Globus pallidus (tissue), 1 donor: ENCODE measurements at regions not wholly inside any gene's neighbourhood (a gene's known extent, or its start where the extent isn't known, plus 50 kb on each side); places are given as distances from the start of the nearest gene placed in this dataset.

Experiments
- DNase-seq: peaks from one replicate; pipeline ENCODE4 v3.0.0-alpha.2; 2015; ENCODE audit warnings: low spot score

GRCh38 chr10:53749439-53749838 is 976.9 kb upstream of the MBL2 start:
- no peak for DNase-seq

DNA sequence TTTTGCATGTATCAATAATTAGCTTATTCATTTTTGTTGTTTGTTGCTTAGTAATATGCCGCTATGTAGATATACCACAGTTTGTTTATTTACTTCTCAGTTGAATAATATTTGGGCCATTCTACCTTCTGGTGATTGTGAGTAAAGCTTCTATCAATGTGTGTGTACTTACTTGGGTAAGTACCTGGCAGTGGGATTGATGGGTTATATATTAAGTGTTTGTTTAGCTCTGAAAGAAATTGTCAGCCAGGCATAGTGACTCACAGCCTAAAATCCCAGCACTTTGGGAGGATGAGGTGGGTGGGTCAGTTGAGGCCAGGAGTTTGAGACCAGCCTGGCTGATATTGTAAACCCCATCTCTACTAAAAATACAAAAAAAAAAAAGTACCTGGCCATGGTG is 975.7 kb upstream of the MBL2 start:
- no peak for DNase-seq

- DNase-seq = no peak
These were observed 972.2 kb upstream of the MBL2 start for GRCh38 chr10:53744746-53745145.

GRCh38 chr10:53744176-53744575 is 971.6 kb upstream of the MBL2 start:
- DNase-seq = no peak

DNA sequence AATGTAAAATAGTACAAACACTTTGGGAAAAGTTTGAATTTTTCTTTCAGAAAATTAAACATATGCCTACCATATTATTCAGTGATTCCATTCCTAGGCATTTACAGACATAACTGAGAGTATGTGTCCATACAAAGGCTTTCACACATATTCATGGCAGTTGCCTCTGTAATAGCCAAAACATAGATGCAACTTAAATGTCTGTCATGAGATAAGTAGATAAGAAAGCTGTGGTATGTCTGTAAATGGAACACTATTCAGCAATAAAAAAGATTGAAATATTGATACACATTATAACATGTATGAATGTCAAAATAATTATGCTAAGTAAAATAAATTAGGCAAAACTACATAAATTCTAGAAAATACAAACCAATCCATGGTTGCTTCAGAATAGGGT is 964.5 kb upstream of the MBL2 start:
- DNase-seq = no peak

DNA sequence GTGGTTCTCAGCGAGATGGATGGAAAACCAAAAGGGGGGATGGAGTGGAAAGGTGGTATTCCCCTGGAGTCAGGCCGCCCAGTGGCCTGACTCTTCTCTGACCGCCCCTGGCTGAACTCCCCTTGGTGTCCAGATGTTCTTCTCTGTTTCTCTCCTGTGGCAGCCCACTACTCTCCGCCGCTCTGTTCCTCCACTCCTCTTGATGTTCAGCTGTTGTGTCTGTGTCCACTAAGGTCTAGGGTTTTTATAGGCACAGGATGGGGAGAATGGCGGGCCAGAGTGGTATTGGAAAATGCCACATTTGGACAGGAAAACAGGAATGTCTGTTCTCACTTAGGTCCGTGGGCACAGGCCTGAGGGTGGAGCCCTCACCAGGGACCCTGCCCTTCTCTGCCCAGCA is 954.3 kb upstream of the MBL2 start:
- DNase-seq = no peak

GRCh38 chr10:53724581-53724980 is 952.0 kb upstream of the MBL2 start:
- no peak for DNase-seq

- DNase-seq = no peak
These were observed 947.1 kb upstream of the MBL2 start for GRCh38 chr10:53719658-53720057.

DNA sequence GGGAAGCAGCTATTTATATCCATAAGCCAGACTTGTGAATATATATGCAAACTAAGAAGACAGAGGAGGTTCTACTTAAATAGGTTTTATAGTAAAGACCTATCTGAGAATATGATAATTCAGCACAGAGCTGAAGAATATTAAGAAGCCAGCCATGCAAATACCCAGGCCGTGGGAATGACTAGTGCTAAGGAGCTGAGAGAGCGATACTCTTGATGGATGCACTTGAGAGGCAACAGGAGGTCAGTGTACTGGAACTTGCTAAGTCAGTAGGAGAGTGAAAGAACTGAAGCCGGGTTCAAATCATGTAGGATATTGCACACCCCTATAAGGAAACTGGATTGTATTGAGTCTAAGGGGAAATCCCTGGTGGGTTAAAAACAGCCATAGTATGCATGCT is 943.6 kb upstream of the MBL2 start:
- DNase-seq = no peak

DNA sequence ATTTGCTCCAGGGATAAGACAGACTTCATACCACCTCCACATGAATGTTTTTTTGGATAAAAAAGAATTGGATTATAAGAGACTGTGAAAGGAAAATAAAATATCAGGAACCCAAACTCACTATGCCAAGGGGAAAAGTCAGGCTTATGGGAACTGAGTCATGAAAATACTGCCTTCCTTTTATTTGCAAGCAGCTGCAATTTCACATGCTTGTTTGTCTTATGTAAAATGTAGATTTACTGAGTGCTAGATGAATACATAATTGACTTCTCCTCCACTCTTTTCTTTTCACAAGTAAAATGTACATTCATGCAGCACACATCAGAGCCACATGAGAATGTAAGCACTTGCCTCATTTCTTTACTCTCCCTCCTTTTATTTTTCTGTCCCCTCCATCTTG is 940.8 kb upstream of the MBL2 start:
- DNase-seq = no peak

DNA sequence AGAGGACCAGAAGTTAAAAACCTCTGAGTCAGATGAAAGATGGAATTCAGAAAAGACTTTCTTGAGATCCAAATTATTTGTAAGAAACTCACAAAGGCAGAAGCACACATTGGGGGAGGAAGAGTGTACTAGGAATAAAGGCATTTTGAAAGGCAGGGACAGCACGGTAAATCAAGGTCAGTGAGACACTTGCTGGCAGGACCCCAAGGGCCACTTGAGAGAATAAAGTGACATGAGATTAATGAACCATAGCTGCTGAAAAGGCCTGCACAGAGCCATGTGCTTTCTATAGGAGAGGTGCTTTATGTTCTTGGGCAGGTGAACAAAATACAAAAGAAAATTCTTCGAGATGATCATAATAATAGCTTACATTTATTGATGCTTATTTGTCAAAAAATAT is 929.9 kb upstream of the MBL2 start:
- DNase-seq = no peak

GRCh38 chr10:53701213-53701612 is 928.6 kb upstream of the MBL2 start:
- DNase-seq = no peak

- no peak for DNase-seq
These were observed 927.7 kb upstream of the MBL2 start for GRCh38 chr10:53700278-53700677.

DNA sequence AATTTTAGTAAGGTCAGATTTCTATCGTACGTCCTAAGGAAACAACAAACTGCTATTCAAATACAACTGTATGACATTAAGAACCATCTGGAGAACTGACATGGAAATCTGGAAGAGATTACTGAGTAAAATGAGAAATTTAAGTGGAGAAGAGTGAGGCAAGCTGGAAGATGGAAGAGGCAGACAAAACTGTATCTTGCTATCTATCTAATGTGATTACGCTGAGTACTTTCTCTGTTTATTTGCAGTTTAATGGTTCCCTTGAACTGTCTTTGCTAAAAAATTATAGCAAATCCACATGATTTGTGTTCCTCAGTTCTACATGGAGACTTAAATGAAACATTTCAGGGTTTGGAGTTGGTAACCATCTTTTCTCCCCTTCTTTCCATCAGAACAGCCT is 927.1 kb upstream of the MBL2 start:
- no peak for DNase-seq

- no peak for DNase-seq
These were observed 926.6 kb upstream of the MBL2 start for GRCh38 chr10:53699231-53699630.

DNA sequence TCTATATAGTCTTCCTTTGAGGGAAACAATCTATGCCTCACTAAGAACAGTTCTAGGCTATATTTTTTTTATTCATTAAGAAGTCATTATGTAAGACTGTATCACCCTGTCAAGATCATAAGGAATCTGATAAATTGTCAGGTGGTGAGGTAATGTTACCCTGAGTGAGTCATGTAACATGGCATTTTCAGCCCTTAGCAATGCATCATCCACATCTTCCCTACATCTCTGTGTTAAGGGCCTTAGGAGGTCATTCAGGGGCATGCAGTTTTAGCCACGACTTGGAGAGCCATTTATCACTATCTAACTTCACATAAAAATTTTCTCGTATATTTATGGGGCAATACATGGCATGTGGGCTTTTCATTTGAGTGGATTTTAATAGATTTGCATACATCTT is 924.5 kb upstream of the MBL2 start:
- no peak for DNase-seq

DNA sequence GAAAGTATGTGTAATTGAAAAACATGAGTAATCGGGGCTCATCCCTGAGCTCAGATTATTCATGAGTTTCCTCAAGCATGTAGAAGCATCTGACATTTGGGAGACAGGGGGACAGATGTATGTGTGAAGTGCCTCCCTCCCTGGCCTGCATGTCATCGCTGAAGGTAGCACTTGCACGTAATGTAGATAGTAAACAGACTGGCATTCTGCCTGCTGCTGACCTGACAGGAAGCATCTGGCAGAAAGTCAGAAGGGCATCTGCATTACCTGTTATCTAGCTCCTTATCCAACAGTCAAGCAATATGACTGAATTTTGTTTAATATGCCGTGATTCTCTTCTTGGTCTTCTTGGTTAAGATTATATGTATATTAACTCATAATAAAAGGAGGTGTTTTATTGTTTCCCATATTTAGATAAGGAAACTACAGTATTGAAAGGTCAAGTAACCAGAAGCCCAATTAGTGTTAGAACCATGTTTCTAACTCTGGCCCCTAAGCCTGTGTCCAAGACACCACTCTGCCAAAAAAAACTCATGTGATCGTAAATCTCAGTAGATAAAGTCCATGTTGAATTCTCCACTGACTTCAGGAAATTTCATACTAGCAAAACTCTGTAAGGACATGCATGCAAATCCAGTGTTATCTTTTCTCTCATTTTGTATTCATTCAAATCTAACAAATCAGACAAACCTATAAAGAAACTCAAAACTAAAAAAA is 918.1 kb upstream of the MBL2 start:
- no peak for DNase-seq

- DNase-seq = no peak
These were observed 915.2 kb upstream of the MBL2 start for GRCh38 chr10:53687800-53688199.

DNA sequence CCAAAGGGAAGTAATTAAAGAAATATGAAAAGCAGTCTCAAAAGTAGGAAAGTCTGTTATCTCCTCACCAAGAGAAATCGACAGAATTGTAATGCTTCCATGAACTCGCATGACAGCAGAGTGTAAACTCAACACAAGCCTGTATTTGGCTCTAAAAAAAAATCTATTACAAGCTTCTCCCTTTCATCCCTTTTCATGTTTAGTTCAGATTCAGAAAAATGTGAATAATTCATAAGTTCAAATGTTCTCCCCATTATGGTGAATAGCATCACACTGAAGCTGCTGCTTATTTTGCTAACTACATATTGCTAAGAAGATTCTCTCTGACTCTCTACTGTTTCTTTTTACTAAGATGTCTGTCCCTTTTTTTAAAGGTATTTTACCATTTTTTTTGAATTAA is 910.3 kb upstream of the MBL2 start:
- DNase-seq = no peak

DNA sequence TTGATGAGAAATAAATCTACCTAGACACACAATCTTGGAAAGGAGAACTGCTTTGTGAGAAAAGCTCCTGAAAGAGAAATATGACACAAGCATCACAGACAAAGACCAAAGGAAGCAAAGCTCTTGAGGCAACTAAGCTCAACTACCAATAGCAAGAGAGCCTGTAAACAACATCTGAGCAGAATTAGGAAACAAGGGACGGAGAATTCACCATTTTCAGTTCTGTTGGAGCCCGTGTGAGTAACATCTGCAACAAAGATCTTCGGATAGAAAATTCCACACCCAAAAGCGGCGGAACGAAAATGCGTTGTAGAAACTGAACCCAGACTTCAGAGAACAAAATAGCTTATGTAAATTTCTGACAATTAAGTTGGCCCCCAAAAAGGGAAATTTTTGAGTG is 909.9 kb upstream of the MBL2 start:
- no peak for DNase-seq

- no peak for DNase-seq
These were observed 907.1 kb upstream of the MBL2 start for GRCh38 chr10:53679666-53680065.

DNA sequence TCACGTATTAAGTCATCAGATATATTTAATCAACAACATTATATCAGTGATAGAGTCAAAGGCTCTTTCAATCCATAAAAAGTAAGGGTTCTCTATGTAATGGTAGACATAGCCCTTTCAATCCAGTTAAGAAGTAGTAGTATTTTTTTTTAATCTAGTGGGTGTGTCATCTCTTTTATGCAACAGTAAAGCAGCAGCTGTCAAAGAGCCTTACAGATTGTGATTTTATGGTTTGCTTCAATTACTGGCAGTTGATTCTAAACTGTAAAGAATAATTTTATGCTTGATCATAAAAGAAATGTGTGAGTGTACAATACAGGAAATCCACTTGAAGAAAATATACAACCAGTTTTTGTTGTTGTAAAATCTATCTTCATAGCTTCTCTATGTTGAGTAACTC is 902.6 kb upstream of the MBL2 start:
- no peak for DNase-seq

DNA sequence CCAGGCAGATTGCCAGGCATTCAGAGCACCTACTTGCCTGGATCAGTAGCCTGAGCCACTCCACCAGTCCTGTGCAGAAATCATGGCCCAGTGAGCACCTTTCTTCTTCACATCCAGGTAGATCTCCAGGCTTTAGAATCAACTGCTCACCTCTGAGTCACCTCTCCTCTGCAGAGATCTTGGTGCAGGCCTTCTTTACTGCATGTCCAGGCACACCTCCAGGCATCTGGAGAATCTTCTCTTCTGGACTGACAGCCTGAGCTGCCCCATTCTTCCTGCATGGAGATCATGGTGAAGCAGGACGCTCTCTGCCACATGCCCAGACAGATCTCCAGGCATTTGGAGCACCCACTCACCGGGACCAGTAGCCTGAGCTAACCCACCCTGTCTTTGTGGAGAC is 894.5 kb upstream of the MBL2 start:
- no peak for DNase-seq

DNA sequence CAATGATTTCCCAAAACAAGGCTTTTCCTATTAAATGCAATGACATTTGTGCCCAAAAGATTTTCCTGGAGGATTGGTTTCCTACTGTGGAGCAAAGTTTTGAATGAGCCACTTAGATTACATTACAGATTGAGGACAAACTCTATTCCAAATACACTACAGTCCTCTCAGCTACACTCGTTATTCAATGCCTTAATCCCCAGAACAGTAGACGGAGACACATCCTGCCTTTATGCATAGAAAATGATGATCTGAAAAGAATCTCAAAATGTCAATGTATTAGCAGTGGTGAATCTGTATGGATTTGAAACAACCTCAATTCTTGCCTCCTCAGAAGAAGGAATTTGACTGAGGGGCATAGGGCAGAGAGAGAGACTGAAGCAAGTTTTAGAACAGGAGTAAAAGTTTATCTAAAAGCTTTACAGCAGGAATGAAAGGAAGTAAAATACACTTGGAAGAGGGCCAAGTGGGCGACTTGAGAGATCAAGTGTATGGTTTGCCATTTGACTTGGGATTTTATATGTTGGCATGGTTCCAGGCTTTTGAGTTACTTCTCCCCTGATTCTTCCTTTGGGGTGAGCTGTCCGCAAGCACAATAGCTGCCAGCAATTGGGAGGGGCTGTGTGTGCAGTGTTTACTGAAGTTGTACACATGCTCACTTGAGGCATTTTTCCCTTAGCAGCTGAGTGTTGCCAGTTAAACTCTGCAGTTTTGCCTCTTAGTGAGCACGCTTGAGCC is 891.9 kb upstream of the MBL2 start:
- no peak for DNase-seq
